Activated B cell treated with CpG ODN at 0.5 μM for 24 hours (primary cell): ENCODE measurements at regions not wholly inside any gene's neighbourhood (a gene's known extent, or its start where the extent isn't known, plus 50 kb on each side); places are given as distances from the start of the nearest gene placed in this dataset.

Experiments
- ATAC-seq: fragments of 200-7000 bp; cut with Tn5 transposase; one replicate; pipeline ENCODE4 v1.10.0; 2021; ENCODE audit warnings: low read depth, mild to moderate bottlenecking, moderate library complexity
- CTCF ChIA-PET: fragments of 350-600 bp; sonication (Branson Sonifier 250); formaldehyde crosslinking; loops from one replicate; lab custom pipeline; 2021; ENCODE audit warnings: antibody characterized with exemption; lab: Charles Lee
- POLR2A ChIA-PET: fragments of 350-600 bp; sonication (Branson Sonifier 250); formaldehyde crosslinking; loops from one replicate; lab custom pipeline; 2021; ENCODE audit warnings: antibody characterized with exemption; lab: Charles Lee
- DNase-seq: peaks from one replicate; pipeline ENCODE4 v3.0.0; 2022
- H3K27ac Mint-ChIP-seq: one replicate; pipeline ENCODE4 v1.8.0; 2020; ENCODE audit warnings: mixed read lengths
- H3K27me3 Mint-ChIP-seq: one replicate; pipeline ENCODE4 v1.8.0; 2021; ENCODE audit warnings: mixed read lengths
- H3K36me3 Mint-ChIP-seq: one replicate; pipeline ENCODE4 v1.8.0; 2021; ENCODE audit warnings: low read depth, mixed read lengths
- H3K4me1 Mint-ChIP-seq: one replicate; pipeline ENCODE4 v1.8.0; 2021; ENCODE audit warnings: mixed read lengths
- H3K4me3 Mint-ChIP-seq: one replicate; pipeline ENCODE4 v1.8.0; 2020; ENCODE audit warnings: mild to moderate bottlenecking, mixed read lengths
- H3K9me3 Mint-ChIP-seq: one replicate; pipeline ENCODE4 v1.8.0; 2020; ENCODE audit warnings: mixed read lengths
- intact Hi-C: fragments of 100-400 bp; cut with micrococcal nuclease; formaldehyde crosslinking; loops from one replicate; pipeline ENCODE4 v1.15.1; 2024
- TF ChIP-seq, protein P1 (sequence below): fragments of 200-600 bp; IDR thresholded peaks from one replicate; pipeline ENCODE4 v1.8.0; 2022; ENCODE audit warnings: antibody characterized with exemption, mild to moderate bottlenecking

DNA sequence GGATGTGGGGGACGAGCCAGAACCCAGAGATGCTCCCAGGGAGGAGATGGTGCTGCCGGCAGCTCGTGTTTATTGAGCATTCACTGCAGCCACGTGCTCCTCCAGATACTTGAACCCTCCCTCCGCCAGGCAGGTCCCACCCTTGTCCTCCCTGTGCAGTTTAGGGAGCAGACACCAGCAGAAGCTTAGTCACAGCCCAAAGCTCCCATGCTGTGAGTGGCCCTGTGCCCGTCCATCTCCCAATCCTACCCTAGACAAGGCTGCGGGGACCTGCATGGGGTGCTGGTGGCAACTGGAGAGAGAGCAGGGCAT, 176.5 kb upstream of the COPS8 start:
- no peak for DNase-seq
- Mint-ChIP-seq H3K4me3 (no peak overlapping the region), H3K4me1 (no peaks in the 10 kb centered on the region), H3K27ac (no peak overlapping the region), H3K27me3 (peaks cover 7% of the 10 kb centered on the region), H3K36me3 (no peaks in the 10 kb centered on the region), H3K9me3 (no peaks in the 10 kb centered on the region)
- POLR2A ChIA-PET, result no interaction called here
- ATAC-seq, result no peak
- CTCF ChIA-PET, result no interaction called here
- TF ChIP-seq, protein P1, sequence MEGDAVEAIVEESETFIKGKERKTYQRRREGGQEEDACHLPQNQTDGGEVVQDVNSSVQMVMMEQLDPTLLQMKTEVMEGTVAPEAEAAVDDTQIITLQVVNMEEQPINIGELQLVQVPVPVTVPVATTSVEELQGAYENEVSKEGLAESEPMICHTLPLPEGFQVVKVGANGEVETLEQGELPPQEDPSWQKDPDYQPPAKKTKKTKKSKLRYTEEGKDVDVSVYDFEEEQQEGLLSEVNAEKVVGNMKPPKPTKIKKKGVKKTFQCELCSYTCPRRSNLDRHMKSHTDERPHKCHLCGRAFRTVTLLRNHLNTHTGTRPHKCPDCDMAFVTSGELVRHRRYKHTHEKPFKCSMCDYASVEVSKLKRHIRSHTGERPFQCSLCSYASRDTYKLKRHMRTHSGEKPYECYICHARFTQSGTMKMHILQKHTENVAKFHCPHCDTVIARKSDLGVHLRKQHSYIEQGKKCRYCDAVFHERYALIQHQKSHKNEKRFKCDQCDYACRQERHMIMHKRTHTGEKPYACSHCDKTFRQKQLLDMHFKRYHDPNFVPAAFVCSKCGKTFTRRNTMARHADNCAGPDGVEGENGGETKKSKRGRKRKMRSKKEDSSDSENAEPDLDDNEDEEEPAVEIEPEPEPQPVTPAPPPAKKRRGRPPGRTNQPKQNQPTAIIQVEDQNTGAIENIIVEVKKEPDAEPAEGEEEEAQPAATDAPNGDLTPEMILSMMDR, result no peak
- intact Hi-C loops, result no loop called here

DNA sequence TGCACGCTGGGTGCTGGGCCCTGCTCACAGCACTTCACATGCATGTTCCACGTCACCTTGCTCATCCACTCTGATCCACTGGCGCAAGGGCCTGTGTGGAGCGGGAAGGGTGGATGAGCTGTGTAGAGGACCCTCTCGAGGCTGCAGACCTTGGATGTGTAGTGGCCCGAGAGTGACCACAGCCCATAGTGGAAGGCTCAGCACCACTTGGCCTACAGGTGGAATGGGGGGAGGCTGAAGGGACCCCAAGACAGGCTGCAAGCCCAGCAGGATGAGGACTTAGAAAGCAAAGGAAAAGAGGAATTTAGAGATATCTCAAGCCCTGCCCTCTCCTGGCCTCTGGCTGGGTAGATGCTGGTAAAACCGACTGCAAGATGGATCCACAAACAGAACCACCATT, 175.9 kb upstream of the COPS8 start:
- TF ChIP-seq, protein P1, result no peak
- no peak for DNase-seq
- H3K4me3 Mint-ChIP-seq, result no peak overlapping the region
- CTCF ChIA-PET, result no interaction called here
- H3K9me3 Mint-ChIP-seq, result no peaks in the 10 kb centered on the region
- no peak for ATAC-seq
- H3K36me3 Mint-ChIP-seq, result no peaks in the 10 kb centered on the region
- intact Hi-C loops, result no loop called here
- H3K27ac Mint-ChIP-seq, result no peak overlapping the region
- peaks cover 5% of the 10 kb centered on the region for H3K27me3 Mint-ChIP-seq
- no peaks in the 10 kb centered on the region for H3K4me1 Mint-ChIP-seq
- POLR2A ChIA-PET, result no interaction called here

DNA sequence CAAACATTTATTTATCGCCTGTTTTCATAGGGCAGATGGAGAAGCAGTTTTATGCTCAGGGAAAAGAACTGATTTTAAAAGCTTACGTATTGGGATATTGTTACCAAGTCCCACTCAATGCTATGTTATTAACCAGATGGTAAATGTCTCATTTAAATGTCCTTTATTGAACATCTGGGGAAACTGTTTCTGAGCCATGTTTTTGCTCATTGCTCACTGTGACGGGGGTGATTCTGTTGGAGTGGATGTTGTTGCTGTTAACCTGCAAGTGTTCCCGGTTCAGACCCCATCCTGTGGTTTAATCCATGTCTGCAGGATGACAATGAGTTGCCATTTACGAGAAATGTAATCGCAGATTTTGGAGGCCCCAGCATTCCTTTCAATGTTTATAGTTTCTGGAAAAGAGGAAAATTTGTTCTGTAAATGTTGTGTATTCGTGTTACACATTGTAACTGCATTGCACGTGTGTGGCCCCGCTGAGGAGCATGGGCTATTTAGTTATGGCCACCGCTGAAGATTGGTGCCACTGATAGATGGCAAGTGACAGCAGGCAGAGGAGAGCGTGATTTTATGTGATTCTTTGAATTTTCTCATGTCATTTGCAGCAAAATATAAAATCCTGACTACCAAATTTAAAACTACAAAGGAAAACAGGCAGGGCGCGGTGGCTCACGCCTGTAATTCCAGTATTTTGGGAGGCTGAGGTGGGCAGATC, 174.8 kb upstream of the COPS8 start:
- peaks cover 5% of the 10 kb centered on the region for H3K27me3 Mint-ChIP-seq
- POLR2A ChIA-PET, result no interaction called here
- no peak for DNase-seq
- H3K36me3 Mint-ChIP-seq, result no peaks in the 10 kb centered on the region
- CTCF ChIA-PET, result no interaction called here
- TF ChIP-seq, protein P1, result no peak
- intact Hi-C loops, result no loop called here
- H3K27ac Mint-ChIP-seq, result no peak overlapping the region
- no peak for ATAC-seq
- no peaks in the 10 kb centered on the region for H3K4me1 Mint-ChIP-seq
- H3K9me3 Mint-ChIP-seq, result no peaks in the 10 kb centered on the region
- H3K4me3 Mint-ChIP-seq, result no peak overlapping the region

DNA sequence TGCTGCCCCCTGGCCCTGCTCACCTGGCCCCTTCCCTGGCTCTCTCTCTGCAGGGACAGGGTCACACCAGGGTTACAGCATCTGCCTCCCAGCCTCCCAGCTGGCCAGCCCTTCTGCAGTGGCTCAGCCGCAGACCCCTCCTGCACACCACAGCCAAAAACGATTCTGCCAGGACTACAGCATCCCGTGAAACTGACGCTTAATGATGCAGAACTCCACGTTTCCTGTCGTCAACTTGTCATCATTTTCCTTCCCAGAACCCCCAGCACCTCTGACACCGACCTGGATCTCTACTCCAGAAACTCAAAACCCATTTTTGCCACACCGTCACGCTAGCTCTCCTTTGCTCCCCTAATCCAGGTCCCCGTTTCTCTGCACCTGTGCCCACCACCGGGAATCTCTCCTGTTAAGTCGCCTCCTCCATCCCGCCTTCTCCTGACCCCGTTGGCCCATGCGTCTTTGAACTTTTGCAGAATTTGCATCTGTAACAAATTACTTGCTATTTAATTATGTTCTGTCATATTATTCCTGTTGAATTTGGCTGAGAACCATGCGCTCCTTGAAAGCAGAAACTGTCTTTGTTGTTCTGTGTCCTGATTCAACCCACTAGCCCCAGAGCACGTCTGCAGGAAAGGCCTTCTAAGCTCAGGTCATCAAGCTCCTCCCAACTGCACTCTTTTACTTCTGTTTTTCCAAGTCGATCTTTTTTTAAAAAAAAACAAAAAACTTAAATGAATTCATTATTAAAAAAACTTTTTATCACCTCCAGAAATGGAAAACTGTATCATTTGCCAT, 173.2 kb upstream of the COPS8 start:
- H3K27me3 Mint-ChIP-seq, result peaks cover 5% of the 10 kb centered on the region
- H3K27ac Mint-ChIP-seq, result no peak overlapping the region
- no peak for DNase-seq
- ChIA-PET CTCF (no interaction called here), POLR2A (no interaction called here)
- ATAC-seq, result no peak
- H3K4me1 Mint-ChIP-seq, result no peaks in the 10 kb centered on the region
- H3K9me3 Mint-ChIP-seq, result no peaks in the 10 kb centered on the region
- no peaks in the 10 kb centered on the region for H3K36me3 Mint-ChIP-seq
- intact Hi-C loops, result no loop called here
- no peak overlapping the region for H3K4me3 Mint-ChIP-seq
- TF ChIP-seq, protein P1, result no peak

DNA sequence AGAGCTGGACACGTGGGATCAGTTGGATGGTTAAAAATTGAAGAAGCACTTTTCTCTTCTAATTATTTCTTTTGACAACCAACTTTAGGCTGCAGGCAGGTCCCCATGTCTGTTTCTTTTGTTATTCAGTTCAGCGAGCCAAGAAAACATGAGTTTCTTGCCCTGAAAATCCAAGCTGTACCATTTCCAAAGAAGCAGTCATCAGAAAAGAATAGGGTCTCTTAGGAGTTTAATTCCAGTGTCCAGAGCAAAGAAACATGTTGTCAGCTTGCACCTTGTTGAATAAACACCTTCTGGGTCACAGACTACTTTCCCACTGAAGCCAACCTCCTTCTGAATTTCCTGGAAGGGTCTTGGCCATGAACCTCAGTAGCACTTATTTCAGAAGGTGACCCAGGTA, 170.5 kb upstream of the COPS8 start:
- H3K4me3 Mint-ChIP-seq, result no peak overlapping the region
- CTCF ChIA-PET, result no interaction called here
- POLR2A ChIA-PET, result no interaction called here

More for the DNA sequence above, 170.5 kb upstream of the COPS8 start:
- TF ChIP-seq, protein P1, result no peak
- ATAC-seq (no peak), DNase-seq (no peak)
- Mint-ChIP-seq H3K9me3 (no peaks in the 10 kb centered on the region), H3K4me1 (no peaks in the 10 kb centered on the region), H3K27me3 (peaks cover 5% of the 10 kb centered on the region), H3K27ac (no peak overlapping the region), H3K36me3 (no peaks in the 10 kb centered on the region)
- intact Hi-C loops, result no loop called here
